IMR-90 (cell line): ENCODE measurements at regions not wholly inside any gene's neighbourhood (a gene's known extent, or its start where the extent isn't known, plus 50 kb on each side); places are given as distances from the start of the nearest gene placed in this dataset.

ENCODE experiments used
- ATAC-seq: fragments of 200-7000 bp; cut with Tn5 transposase; 2 replicates; pipeline ENCODE4 v1.9.1; 2020; ENCODE audit warnings: low read depth, mild to moderate bottlenecking, moderate library complexity
- BruUV-seq: library from RNA; stranded (reverse); fragments of 400-500 nt; replicated peaks from 2 replicates; lab custom pipeline; 2021; lab: Mats Ljungman, UMichigan
- CTCF ChIA-PET: fragments of 300-600 bp; formaldehyde crosslinking; extraction: SDS; loops from one replicate; lab custom pipeline; 2021; ENCODE audit warnings: antibody characterized with exemption; lab: Yijun Ruan, JAX
- POLR2A ChIA-PET: fragments of 300-600 bp; sonication (Branson Sonifier 250); formaldehyde crosslinking; loops from one replicate; lab custom pipeline; 2022; ENCODE audit warnings: antibody characterized with exemption; ENCODE audit not compliant: unreplicated experiment; lab: Charles Lee
- DNase-seq: peaks from one replicate; pipeline ENCODE4 v3.0.0; 2013
- H2AFZ ChIP-seq: replicated peaks from 2 replicates; pipeline ENCODE3; 2013; ENCODE audit warnings: low read length, mild to moderate bottlenecking; ENCODE audit not compliant: poor library complexity
- H2AK5ac ChIP-seq: 2 replicates; pipeline ENCODE4 v1.6.1; 2013; ENCODE audit warnings: low read depth, low read length, inconsistent platforms
- H2AK9ac ChIP-seq: replicated peaks from 2 replicates; pipeline ENCODE3; 2013; ENCODE audit warnings: mild to moderate bottlenecking, low read depth, low read length, moderate library complexity; ENCODE audit not compliant: poor library complexity
- H2BK120ac ChIP-seq: 2 replicates; pipeline ENCODE4 v1.6.1; 2013; ENCODE audit warnings: low read depth, low read length, inconsistent platforms
- H2BK15ac ChIP-seq: 3 replicates; pipeline ENCODE4 v1.6.1; 2013; ENCODE audit warnings: low read depth, low read length, inconsistent platforms
- H2BK20ac ChIP-seq: 2 replicates; pipeline ENCODE4 v1.6.1; 2013; ENCODE audit warnings: low read depth, mild to moderate bottlenecking, inconsistent platforms, low read length, moderate library complexity
- H2BK5ac ChIP-seq: 2 replicates; pipeline ENCODE4 v1.6.1; 2013; ENCODE audit warnings: mild to moderate bottlenecking, low read depth, low read length, inconsistent platforms; ENCODE audit not compliant: poor library complexity, severe bottlenecking
- H3K14ac ChIP-seq: replicated peaks from 2 replicates; pipeline ENCODE4 v1.6.1; 2013; ENCODE audit warnings: low read depth, low read length, inconsistent platforms
- H3K18ac ChIP-seq: 2 replicates; pipeline ENCODE4 v1.6.1; 2013; ENCODE audit warnings: low read depth, low read length, control low read depth
- H3K23ac ChIP-seq: 2 replicates; pipeline ENCODE4 v1.6.1; 2013; ENCODE audit warnings: low read depth, low read length, inconsistent platforms
- H3K27ac ChIP-seq: 2 replicates; pipeline ENCODE4 v1.5.1; 2013; ENCODE audit warnings: mild to moderate bottlenecking, control low read depth, low read length; ENCODE audit not compliant: insufficient read depth
- H3K27me3 ChIP-seq: 2 replicates; pipeline ENCODE4 v1.6.1; 2013; ENCODE audit warnings: low read length; ENCODE audit not compliant: control insufficient read depth, insufficient read depth
- H3K36me3 ChIP-seq: 2 replicates; pipeline ENCODE4 v1.6.1; 2013; ENCODE audit warnings: low read length, mixed read lengths; ENCODE audit not compliant: control insufficient read depth, insufficient read depth
- H3K4ac ChIP-seq: 2 replicates; pipeline ENCODE4 v1.6.1; 2013; ENCODE audit warnings: low read depth, low read length, inconsistent platforms
- H3K4me1 ChIP-seq: 2 replicates; pipeline ENCODE4 v1.6.1; 2013; ENCODE audit warnings: low read length, mixed read lengths; ENCODE audit not compliant: control insufficient read depth, insufficient read depth
- H3K4me2 ChIP-seq: 2 replicates; pipeline ENCODE4 v1.6.1; 2013; ENCODE audit warnings: low read depth, mild to moderate bottlenecking, control low read depth, low read length, moderate library complexity
- H3K4me3 ChIP-seq: 2 replicates; pipeline ENCODE4 v1.5.1; 2013; ENCODE audit warnings: low read depth, mild to moderate bottlenecking, control low read depth, low read length, moderate library complexity; ENCODE audit not compliant: insufficient read depth
- H3K56ac ChIP-seq: 2 replicates; pipeline ENCODE4 v1.6.1; 2013; ENCODE audit warnings: low read length, inconsistent platforms; ENCODE audit not compliant: insufficient read depth; ENCODE audit errors: extremely low read depth
- H3K79me1 ChIP-seq, 2 experiments: 2 replicates each; pipeline ENCODE4 v1.6.1; 2013; ENCODE audit warnings: low read length in 2 of 2, inconsistent platforms in 1 of 2, low read depth in 1 of 2
- H3K9ac ChIP-seq: 2 replicates; pipeline ENCODE4 v1.6.1; 2013; ENCODE audit warnings: low read depth, low read length, control low read depth
- H3K9me1 ChIP-seq: 2 replicates; pipeline ENCODE4 v1.6.1; 2013; ENCODE audit warnings: low read length, inconsistent platforms; ENCODE audit not compliant: insufficient read depth
- H3K9me3 ChIP-seq: 2 replicates; pipeline ENCODE4 v1.6.1; 2013; ENCODE audit warnings: low read length; ENCODE audit not compliant: control insufficient read depth, insufficient read depth
- H4K20me1 ChIP-seq: 2 replicates; pipeline ENCODE4 v1.6.1; 2013; ENCODE audit warnings: low read length, inconsistent platforms; ENCODE audit not compliant: insufficient read depth
- H4K5ac ChIP-seq: 2 replicates; pipeline ENCODE4 v1.6.1; 2013; ENCODE audit warnings: mild to moderate bottlenecking, low read depth, low read length, control low read depth
- H4K8ac ChIP-seq, 2 experiments: 2 replicates each; pipeline ENCODE4 v1.6.1; 2013; ENCODE audit warnings: low read depth in 2 of 2, low read length in 2 of 2, control low read depth in 1 of 2, inconsistent platforms in 1 of 2
- H4K91ac ChIP-seq: 2 replicates; pipeline ENCODE4 v1.6.1; 2013; ENCODE audit warnings: low read depth, low read length, inconsistent platforms; ENCODE audit not compliant: insufficient read depth
- MAFK ChIP-seq: IDR thresholded peaks from 2 replicates; pipeline ENCODE4 v1.6.1; 2012; ENCODE audit warnings: low read depth, low read length, improper control_type of control experiment
- RCOR1 ChIP-seq: IDR thresholded peaks from 2 replicates; pipeline ENCODE4 v1.6.1; 2012; ENCODE audit warnings: mild to moderate bottlenecking, low read length, improper control_type of control experiment; ENCODE audit not compliant: insufficient replicate concordance
- RFX5 ChIP-seq: IDR thresholded peaks from 2 replicates; pipeline ENCODE4 v1.8.0; 2012; ENCODE audit warnings: low read depth, mild to moderate bottlenecking, low read length, moderate library complexity
- WGBS, 2 experiments: methylation state at CpG; one replicate each; pipeline versions ENCODE4 v1.1.5 to v1.1.7; 2013; ENCODE audit warnings: missing lambda C conversion rate in 2 of 2; ENCODE audit not compliant: insufficient read length in 1 of 2; ENCODE audit errors: extremely low coverage in 2 of 2; 5-methylcytosine and 5-hydroxymethylcytosine counted together
- dilution Hi-C: fragments of 300-500 bp; cut with HindIII; formaldehyde crosslinking; loops from one replicate; pipeline ENCODE4 v1.14.3; 2018; ENCODE audit warnings: low sequenced_read_pairs; ENCODE audit not compliant: unreplicated experiment
- in situ Hi-C: fragments of 300-500 bp; cut with MboI; formaldehyde crosslinking; loops from 3 replicates; pipeline ENCODE4 v1.14.3; 2019; ENCODE audit warnings: low sequenced_read_pairs, inconsistent platforms, mixed read lengths
- intact Hi-C: fragments of 100-400 bp; cut with micrococcal nuclease; formaldehyde crosslinking; loops from 2 replicates; pipeline ENCODE4 v1.10.0; 2022

- H3K4me1 ChIP-seq = no peaks in the 10 kb centered on the region
- H2AK5ac ChIP-seq = no peak overlapping the region
- no peak overlapping the region for H4K5ac ChIP-seq
- H2AK9ac ChIP-seq = no peak overlapping the region
- no peak overlapping the region for H2BK120ac ChIP-seq
- no peak overlapping the region for H3K14ac ChIP-seq
- no peak overlapping the region for H2AFZ ChIP-seq
- POLR2A ChIA-PET = no interaction called here
- H3K27ac ChIP-seq = no peak overlapping the region
- H2BK5ac ChIP-seq = no peak overlapping the region
- no peak overlapping the region for H3K4me3 ChIP-seq
- no peak overlapping the region for H3K18ac ChIP-seq
- ATAC-seq (no peak), DNase-seq (no peak)
- H3K36me3 ChIP-seq = no peaks in the 10 kb centered on the region
- H3K56ac ChIP-seq = no peak overlapping the region
- in situ Hi-C loops (no loop called here), dilution Hi-C loops (no loop called here), intact Hi-C loops (no loop called here)
- no peak overlapping the region for H2BK15ac ChIP-seq
- no TSS peak for BruUV-seq
- H3K9ac ChIP-seq = no peak overlapping the region
- TF ChIP-seq MAFK (peak; percentile 54), RCOR1 (no peak), RFX5 (no peak)
- H3K4me2 ChIP-seq = no peak overlapping the region
- no peak overlapping the region for H3K23ac ChIP-seq
- no peak overlapping the region for H2BK20ac ChIP-seq
- no peaks in the 10 kb centered on the region for H4K20me1 ChIP-seq
- no peaks in the 10 kb centered on the region for H3K79me1 ChIP-seq
- no peak overlapping the region for H3K4ac ChIP-seq
- CTCF ChIA-PET = no interaction called here
- no peak overlapping the region for H4K91ac ChIP-seq
- H3K27me3 ChIP-seq = no peaks in the 10 kb centered on the region; the same call in none of the 2 replicates
- no CpG with 5 or more reads among the region's 2 CpGs for WGBS, 2 experiments
- H3K9me1 ChIP-seq = no peaks in the 10 kb centered on the region
- H3K9me3 ChIP-seq = peaks cover 4% of the 10 kb centered on the region; the same call in 1 of the 2 replicates
- H4K8ac ChIP-seq = no peak overlapping the region
Measured at GRCh38 chr2:190136825-190137224, 74.3 kb upstream of the MSTN start.
